T-helper 9 cell (primary cell): ENCODE measurements at regions not wholly inside any gene's neighbourhood (a gene's known extent, or its start where the extent isn't known, plus 50 kb on each side); places are given as distances from the start of the nearest gene placed in this dataset.
"Not testable (repeated sequence)": the region's sequence is repeated elsewhere in the genome, so short reads cannot be mapped to it uniquely, and the experiment has no call there.

Source experiments
- DNase-seq: peaks from one replicate; pipeline ENCODE4 v3.0.0-alpha.2; 2020

DNA sequence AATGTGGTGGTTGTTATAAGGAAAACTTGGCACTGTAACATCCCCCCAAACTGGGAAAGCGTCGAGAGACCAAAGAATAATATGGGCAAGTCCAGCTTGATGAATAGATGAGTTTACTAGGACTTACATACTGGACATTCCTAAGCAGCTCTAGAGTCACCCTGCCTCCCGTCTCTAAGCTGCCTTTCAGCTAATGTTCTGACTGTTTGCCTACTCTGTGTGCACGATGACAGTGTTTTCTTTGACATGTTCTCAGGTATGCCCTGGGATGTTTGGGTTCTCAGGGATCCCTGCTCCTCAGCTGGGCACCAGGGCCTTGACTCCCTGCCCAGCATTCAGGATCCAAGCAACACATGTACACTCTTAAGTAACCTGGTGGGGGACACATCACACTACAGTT lies 87.5 kb downstream of the MRPL57 start:
- DNase-seq: not testable (repeated sequence)

- DNase-seq: not testable (repeated sequence)
Measured at GRCh38 chr13:21268485-21268884, 92.0 kb downstream of the MRPL57 start.

DNA sequence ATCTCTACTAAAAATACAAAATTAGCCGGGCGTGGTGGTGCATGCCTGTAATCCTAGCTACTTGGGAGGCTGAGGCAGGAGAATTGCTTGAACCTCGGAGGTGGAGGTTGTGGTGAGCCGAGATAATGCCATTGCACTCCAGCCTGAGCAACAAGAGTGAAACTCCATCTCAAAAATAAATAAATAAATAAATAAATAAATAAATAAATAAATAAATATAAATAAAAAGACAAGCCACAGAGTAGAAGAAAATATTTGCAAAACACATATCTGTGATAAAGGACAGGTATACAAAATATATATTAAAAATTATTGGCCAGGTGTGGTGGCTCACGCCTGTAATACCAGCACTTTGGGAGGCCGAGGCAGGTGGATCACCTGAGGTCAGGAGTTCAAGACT lies 96.0 kb downstream of the MRPL57 start:
- DNase-seq: not testable (repeated sequence)

DNA sequence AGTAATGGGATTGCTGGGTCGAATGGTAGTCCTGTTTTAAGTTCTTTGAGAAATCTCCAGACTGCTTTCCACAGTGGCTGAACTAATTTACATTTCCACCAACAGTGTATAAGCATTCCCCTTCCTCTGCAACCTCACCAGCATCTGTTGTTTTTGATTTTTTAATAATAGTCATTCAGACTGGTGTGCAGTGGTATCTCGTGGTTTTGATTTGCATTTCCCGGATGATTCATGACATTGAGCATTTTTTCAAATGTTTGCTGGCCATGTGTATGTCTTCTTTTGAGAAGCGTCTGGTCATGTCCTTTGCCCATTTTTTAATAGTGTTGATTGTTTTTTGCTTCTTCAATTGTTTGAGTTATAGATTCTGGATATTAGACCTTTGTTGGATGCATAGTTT lies 98.0 kb downstream of the MRPL57 start:
- DNase-seq: not testable (repeated sequence)

DNA sequence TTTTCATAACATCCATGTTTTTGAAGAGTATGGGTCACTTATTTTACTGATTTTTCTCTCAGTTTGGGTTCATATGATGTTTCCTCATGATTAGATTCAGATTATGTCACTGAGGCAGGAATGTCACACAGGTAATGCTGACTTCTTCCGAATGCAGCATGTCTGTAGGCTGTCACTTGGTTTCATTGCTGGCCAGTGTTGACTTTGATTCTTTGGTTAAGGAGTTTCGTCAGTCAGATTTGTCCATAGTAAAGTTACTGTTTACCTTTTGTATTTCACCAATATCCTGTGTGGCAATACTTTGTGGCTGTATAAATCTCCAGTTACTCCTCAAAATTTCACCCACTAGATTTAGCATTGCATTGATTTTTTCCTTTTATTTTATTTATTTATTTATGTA lies 105.6 kb downstream of the MRPL57 start:
- DNase-seq: no peak

DNA sequence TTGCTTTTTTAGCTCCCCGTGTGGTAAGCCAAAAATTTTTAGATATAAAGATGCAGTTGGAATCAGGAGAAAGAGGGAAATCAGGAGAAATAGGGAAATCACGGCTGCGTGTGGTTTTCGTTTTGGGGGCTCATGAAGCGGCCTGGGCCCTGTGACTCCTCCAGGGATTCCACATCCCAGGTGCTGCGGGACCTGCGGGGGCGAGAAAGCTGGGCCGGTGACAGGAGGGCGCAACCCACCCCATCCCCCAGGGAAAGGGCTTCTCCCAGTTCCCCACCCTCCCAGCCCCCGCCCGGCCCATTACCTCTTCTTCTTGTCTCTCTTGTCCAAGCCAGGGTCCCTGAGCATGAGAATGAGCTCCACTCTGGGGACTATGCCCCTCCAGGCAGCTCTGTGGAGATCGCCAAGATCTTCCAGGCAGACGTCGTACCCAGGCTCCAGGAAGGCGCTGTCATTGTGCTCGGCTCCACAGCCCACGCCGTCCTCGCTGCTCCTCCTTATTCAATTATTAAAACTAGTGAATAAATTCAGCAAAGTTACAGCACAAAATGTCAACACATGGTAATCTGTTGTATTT lies 111.0 kb downstream of the MRPL57 start:
- no peak for DNase-seq

GRCh38 chr13:21289475-21289874 lies 113.0 kb downstream of the MRPL57 start:
- DNase-seq: no peak

GRCh38 chr13:21290442-21291002 lies 114.1 kb downstream of the MRPL57 start:
- not testable (repeated sequence) for DNase-seq

- no peak for DNase-seq
Measured at GRCh38 chr13:21291840-21292239, 115.4 kb downstream of the MRPL57 start.

DNA sequence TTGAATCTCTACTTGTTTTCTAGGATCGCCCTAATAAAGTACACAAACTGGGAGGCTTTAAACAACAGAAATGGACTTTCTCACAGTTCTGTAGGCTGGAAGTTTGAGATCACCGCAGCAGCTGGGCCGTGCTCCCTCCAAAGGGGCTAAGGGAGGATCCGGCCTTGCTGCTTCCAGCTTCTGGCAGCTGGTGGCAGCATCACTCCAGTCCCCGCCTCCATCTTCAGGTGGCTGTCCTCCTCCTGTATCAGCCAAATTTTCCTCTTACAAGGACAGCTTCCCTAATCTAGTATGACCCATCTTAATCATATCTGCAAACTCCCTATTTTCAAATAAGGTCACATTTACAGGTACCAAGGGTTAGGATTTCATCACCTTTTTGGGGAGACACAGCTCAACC lies 120.5 kb downstream of the MRPL57 start:
- DNase-seq: peak; percentile 14

DNA sequence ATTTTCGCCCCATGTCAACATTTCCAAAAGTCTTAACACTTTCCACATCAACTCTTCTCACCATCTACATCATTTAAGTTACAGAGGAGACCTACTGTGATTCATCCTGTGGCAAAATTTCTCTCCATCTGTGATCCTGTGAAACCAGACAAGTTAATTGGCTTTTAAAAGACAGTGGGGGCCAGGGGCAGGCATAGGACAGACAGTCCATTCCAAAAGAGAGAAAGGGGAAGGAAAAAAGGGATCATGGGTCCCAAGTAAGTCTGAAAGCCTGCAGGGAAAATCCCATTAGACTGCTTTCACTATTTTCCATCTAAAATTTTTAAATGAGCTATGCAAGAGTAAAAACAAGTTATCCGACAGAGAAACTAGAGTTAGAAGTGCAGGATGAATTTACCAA lies 121.0 kb downstream of the MRPL57 start:
- DNase-seq: no peak

DNA sequence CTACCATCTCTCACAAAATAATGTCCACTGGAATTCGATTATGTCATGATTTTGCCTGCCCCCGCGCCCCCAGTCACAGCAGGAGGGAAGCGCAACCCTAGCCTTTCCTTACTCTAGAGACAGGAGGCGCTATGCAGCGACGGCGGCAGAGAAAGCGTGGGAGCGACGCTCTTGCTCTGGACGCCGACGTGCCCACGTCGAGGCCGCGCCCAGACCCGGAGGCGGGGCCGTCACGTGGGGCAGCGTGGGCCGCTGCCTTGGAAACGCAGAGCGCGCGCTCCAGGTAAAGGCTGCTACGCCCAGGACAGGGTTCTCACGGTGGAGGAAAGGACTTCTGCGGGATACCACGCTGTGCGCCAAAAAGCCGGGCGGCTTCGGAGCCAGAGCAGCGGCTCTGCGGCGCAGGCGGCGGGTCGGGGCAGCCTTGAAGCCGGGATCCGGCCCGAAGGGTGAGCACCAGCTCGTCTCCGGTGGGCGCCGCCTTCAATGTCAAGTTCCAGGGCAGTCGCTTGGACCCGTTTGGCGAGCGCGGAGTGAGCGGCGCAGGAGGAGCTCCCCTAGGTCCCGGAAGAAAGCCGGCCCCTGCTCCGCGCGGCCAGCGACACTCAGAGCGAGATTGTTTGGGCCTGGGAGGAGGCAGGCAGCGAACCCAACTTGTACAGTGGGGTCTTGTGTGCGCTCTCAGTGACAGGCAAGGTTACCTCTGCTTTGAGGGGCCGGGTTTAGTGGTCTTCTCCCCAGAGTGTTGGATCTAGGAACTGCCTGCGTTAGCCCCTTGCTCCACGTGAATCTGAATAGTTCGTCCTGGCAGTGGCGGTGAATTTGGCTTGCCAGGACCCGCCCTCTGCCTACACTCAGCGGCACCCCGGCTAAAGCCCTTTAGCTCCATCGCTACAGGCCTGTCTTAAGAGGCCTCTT lies 121.7 kb downstream of the MRPL57 start:
- DNase-seq: peak; percentile 77

DNA sequence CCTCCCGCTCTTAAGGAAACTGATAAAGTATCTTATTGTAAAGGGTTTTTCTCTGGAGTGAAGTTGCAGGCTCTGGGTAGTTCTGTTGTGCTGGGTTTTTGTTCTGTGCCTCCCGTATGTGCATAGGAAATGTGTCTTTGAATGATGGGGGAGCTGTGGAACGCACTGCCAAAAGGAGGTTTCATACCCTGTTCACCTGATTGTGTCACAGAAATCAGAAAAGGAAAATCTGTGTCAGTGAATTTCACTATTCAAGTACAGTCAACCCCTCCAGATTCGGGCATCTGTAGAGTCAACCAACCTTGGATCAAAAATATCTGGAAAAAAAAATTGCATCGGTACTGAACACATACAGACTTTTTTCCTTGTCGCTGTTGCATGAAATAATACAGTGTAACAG lies 127.8 kb downstream of the MRPL57 start:
- no peak for DNase-seq

DNA sequence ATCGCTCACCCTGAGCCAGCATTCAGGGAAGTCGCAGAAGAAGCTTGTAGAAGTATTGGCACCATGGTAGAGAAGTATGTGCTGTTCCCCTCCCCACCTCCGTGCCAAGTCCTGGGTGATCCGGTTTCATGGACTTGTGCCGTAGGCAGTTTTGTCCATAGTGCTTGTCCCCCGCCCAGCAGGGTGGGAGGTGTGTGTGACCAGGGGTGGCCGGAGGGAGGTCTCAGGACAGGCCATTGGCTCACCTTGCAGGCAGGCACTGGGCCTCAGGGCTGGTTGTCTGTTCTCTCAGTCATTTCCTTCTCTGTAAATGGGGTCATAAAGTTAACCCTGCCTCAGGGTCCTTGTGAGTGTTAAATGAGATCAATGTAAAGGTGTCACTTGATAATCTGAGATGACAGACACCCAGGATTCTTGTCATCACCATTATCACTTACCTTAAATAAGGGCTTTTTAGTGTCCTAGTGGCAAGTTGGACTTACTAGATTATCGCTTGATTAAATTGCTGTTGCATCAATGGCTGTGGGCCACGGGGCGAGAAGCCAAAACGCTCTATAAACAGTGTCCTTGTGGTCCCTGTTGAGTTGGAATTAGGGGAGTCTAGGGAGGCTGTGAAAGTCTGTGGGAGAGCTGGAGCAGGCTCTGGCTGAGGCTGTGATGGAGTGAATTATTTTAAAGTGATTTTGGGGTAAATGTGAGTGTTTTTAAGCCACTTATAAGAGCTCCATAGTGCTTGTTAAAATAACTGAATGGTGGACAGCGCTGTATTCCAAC lies 130.0 kb downstream of the MRPL57 start:
- DNase-seq: not testable (repeated sequence)

DNA sequence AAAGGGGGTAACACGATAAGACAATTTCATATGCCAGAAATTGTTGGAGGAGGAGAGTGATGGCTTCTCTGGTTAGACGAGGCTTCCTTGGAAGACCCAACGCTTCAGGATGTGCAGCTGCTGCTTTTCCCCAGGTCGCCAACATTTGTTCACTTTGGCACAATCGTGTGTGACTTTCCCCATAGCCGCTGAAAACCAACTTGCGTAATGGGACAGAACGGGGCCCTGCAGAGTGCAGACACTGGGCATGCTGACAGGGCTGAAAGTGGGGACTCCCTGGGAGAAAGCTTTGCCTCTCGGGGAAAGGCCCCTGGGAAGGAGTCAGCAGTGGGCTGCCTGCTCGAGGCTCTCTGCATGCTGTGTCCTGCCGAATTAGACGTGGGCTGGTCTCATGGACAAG lies 130.7 kb downstream of the MRPL57 start:
- not testable (repeated sequence) for DNase-seq

DNA sequence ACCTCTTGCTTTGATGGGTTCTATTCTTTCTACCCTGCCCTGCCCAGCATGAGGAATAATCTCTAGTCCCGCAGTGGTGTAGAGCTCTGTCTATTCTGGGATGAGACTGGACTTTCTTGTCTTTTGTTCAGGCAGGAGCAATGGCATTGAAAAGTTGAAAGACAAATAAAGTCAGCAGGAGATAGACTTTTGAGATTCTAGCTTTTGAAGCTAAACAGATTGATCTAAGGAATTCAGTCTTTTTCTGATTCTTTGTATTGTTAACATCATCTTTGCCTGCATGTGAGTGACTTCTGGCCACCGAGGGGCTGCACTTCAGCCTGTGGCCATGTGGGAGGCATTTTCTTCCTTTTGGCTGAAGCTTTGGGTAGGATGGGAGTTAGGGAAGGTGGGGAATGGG lies 132.4 kb downstream of the MRPL57 start:
- no peak for DNase-seq

- no peak for DNase-seq
Measured at GRCh38 chr13:21309542-21310172, 133.2 kb downstream of the MRPL57 start.

GRCh38 chr13:21310220-21310619 lies 133.8 kb downstream of the MRPL57 start:
- DNase-seq: no peak

- not testable (repeated sequence) for DNase-seq
Measured at GRCh38 chr13:21314976-21315375, 138.5 kb downstream of the MRPL57 start.

DNA sequence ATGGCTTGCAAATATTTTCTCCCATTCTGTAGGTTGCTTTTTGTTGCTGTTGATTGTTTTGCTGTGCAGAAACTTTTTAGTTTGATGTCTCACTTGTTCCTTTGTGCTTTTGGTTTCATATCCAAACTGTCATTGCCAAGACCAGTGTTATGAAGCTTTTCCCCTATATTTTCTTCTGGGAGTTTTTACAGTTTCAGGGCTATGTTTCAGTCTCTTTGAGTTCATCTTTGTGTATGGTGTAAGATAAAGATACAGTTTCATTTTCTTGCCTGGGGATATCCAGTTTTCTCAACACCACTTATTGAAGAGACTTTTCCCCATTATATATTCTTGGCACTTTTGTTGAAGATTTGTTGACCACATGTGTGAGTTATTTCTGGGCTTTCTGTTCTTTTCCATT lies 139.9 kb downstream of the MRPL57 start:
- DNase-seq: no peak

- no peak for DNase-seq
Measured at GRCh38 chr13:21318891-21319532, 140.1 kb downstream of the ZDHHC20 start.
